Natural killer cell (primary cell): ENCODE measurements at regions not wholly inside any gene's neighbourhood (a gene's known extent, or its start where the extent isn't known, plus 50 kb on each side); places are given as distances from the start of the nearest gene placed in this dataset.

Source experiments
- ATAC-seq, 3 donors: fragments of 150-1000 bp in 2 of 3; fragments of 200-7000 bp in 1 of 3; cut with Tn5 transposase; 1 replicate in 1 of 3; 2 replicates in 2 of 3; pipeline ENCODE4 v1.10.0; 2021; ENCODE audit warnings: mild to moderate bottlenecking in 2 of 3, moderate library complexity in 2 of 3
- DNase-seq, 2 donors: peaks; one replicate each; pipeline versions ENCODE4 v3.0.0 to v3.0.0-alpha.2; 2013 to 2021; ENCODE audit warnings: mixed read lengths in 1 of 2
- H3K27ac ChIP-seq: one replicate; pipeline ENCODE4 v1.5.1; 2013; ENCODE audit warnings: mild to moderate bottlenecking, low read length
- H3K27me3 ChIP-seq: one replicate; pipeline ENCODE4 v1.6.1; 2013; ENCODE audit warnings: low read length; ENCODE audit not compliant: control insufficient read depth, insufficient read depth
- H3K36me3 ChIP-seq: one replicate; pipeline ENCODE4 v1.6.1; 2013; ENCODE audit warnings: low read length; ENCODE audit not compliant: control insufficient read depth, insufficient read depth
- H3K4me1 ChIP-seq: one replicate; pipeline ENCODE4 v1.6.1; 2013; ENCODE audit warnings: low read length; ENCODE audit not compliant: control insufficient read depth, insufficient read depth
- H3K4me3 ChIP-seq: one replicate; pipeline ENCODE4 v1.5.1; 2013; ENCODE audit warnings: low read length
- H3K9me3 ChIP-seq: one replicate; pipeline ENCODE4 v1.6.1; 2013; ENCODE audit warnings: low read length; ENCODE audit not compliant: control insufficient read depth, insufficient read depth
- H3K27ac Mint-ChIP-seq, 2 donors: one replicate each; pipeline ENCODE4 v1.8.0; 2022; ENCODE audit warnings: mild to moderate bottlenecking in 2 of 2, mixed read lengths in 2 of 2, moderate library complexity in 1 of 2
- H3K27me3 Mint-ChIP-seq, 2 donors: one replicate each; pipeline ENCODE4 v1.8.0; 2022; ENCODE audit warnings: low read depth in 2 of 2, mixed read lengths in 2 of 2
- H3K36me3 Mint-ChIP-seq: one replicate; pipeline ENCODE4 v1.8.0; 2022; ENCODE audit warnings: mixed read lengths
- H3K4me1 Mint-ChIP-seq, 2 donors: one replicate each; pipeline ENCODE4 v1.8.0; 2022; ENCODE audit warnings: mixed read lengths in 2 of 2
- H3K4me3 Mint-ChIP-seq: one replicate; pipeline ENCODE4 v1.8.0; 2022; ENCODE audit warnings: mild to moderate bottlenecking, moderate library complexity, mixed read lengths
- H3K9me3 Mint-ChIP-seq, 2 donors: one replicate each; pipeline ENCODE4 v1.8.0; 2022; ENCODE audit warnings: mixed read lengths in 2 of 2
- CTCF ChIP-seq: fragments of 200-600 bp; IDR thresholded peaks from one replicate; pipeline ENCODE4 v1.8.0; 2022; ENCODE audit warnings: antibody characterized with exemption
- WGBS: methylation state at CpG from one replicate; pipeline ENCODE4 v1.1.7; 2013; ENCODE audit warnings: missing lambda C conversion rate; ENCODE audit not compliant: insufficient coverage; 5-methylcytosine and 5-hydroxymethylcytosine counted together
- intact Hi-C: fragments of 100-400 bp; cut with micrococcal nuclease; formaldehyde crosslinking; loops from one replicate; pipeline ENCODE4 v1.14.2; 2022

- no peak overlapping the region for H3K27ac ChIP-seq
- WGBS = 100% methylated on average over 3 of the region's 4 CpGs
- DNase-seq = no peak
- H3K9me3 ChIP-seq = no peaks in the 10 kb centered on the region
- H3K4me3 Mint-ChIP-seq = no peak overlapping the region
- intact Hi-C loops = no loop called here
- H3K27me3 ChIP-seq = no peaks in the 10 kb centered on the region
- no peak for ATAC-seq
- H3K4me1 Mint-ChIP-seq = no peaks in the 10 kb centered on the region
- H3K27ac Mint-ChIP-seq = no peak overlapping the region
- H3K36me3 ChIP-seq = no peaks in the 10 kb centered on the region
- H3K36me3 Mint-ChIP-seq = no peaks in the 10 kb centered on the region
- no peaks in the 10 kb centered on the region for H3K9me3 Mint-ChIP-seq
- no peaks in the 10 kb centered on the region for H3K4me1 ChIP-seq
- TF ChIP-seq CTCF = no peak
- no peak overlapping the region for H3K4me3 ChIP-seq
- peaks cover 22 to 28% of the 10 kb centered on the region in 2 donors for H3K27me3 Mint-ChIP-seq
Measured at GRCh38 chr11:19627566-19627965, 85.1 kb upstream of the NAV2 start.

GRCh38 chr11:19625438-19625837 is 87.2 kb upstream of the NAV2 start:
- Mint-ChIP-seq H3K36me3 (no peaks in the 10 kb centered on the region), H3K27me3 (peaks cover 27 to 28% of the 10 kb centered on the region in 2 donors), H3K4me1 (no peaks in the 10 kb centered on the region), H3K27ac (no peak overlapping the region), H3K4me3 (no peak overlapping the region), H3K9me3 (peaks cover 0 to 2% of the 10 kb centered on the region in 2 donors)
- Histone ChIP-seq H3K27ac (no peak overlapping the region), H3K9me3 (no peaks in the 10 kb centered on the region), H3K36me3 (no peaks in the 10 kb centered on the region), H3K4me1 (no peaks in the 10 kb centered on the region), H3K27me3 (no peaks in the 10 kb centered on the region), H3K4me3 (no peak overlapping the region)
- 11% methylated on average over 1 of the region's 1 CpG for WGBS
- no peak for DNase-seq
- no peak for TF ChIP-seq CTCF
- no peak for ATAC-seq
- intact Hi-C loops = no loop called here

GRCh38 chr11:19617696-19618523 is 94.7 kb upstream of the NAV2 start:
- H3K27ac ChIP-seq = no peak overlapping the region
- DNase-seq = no peak
- H3K36me3 ChIP-seq = no peaks in the 10 kb centered on the region
- Mint-ChIP-seq H3K4me1 (no peaks in the 10 kb centered on the region), H3K9me3 (peaks cover 0 to 2% of the 10 kb centered on the region in 2 donors), H3K27me3 (peaks cover 2 to 5% of the 10 kb centered on the region in 2 donors), H3K27ac (no peak overlapping the region), H3K4me3 (no peak overlapping the region), H3K36me3 (no peaks in the 10 kb centered on the region)
- intact Hi-C loops = no loop called here
- 68% methylated on average over 4 of the region's 4 CpGs for WGBS
- H3K4me1 ChIP-seq = no peaks in the 10 kb centered on the region
- no peaks in the 10 kb centered on the region for H3K9me3 ChIP-seq
- no peak for ATAC-seq
- no peak for TF ChIP-seq CTCF
- no peaks in the 10 kb centered on the region for H3K27me3 ChIP-seq
- no peak overlapping the region for H3K4me3 ChIP-seq
